ENCODE measurements at regions not wholly inside any gene's neighbourhood (a gene's known extent, or its start where the extent isn't known, plus 50 kb on each side); places are given as distances from the start of the nearest gene placed in this dataset.
A peak's percentile ranks its signal among the peaks of the same experiment; 100 is the strongest.

- DNase-seq: no peak
These were observed 133.1 kb downstream of the WDR11 start for GRCh38 chr10:120984221-120984620.

- DNase-seq: peak; percentile 85
These were observed 136.2 kb downstream of the WDR11 start for GRCh38 chr10:120987359-120987758.

- DNase-seq: no peak
These were observed 137.6 kb downstream of the WDR11 start for GRCh38 chr10:120988751-120989150.

- no peak for DNase-seq
These were observed 138.1 kb downstream of the WDR11 start for GRCh38 chr10:120989279-120989678.

GRCh38 chr10:120989996-120990598 is 138.9 kb downstream of the WDR11 start:
- no peak for DNase-seq

- DNase-seq: no peak
These were observed 139.7 kb downstream of the WDR11 start for GRCh38 chr10:120990831-120991230.

GRCh38 chr10:120993089-120993488 is 141.9 kb downstream of the WDR11 start:
- DNase-seq: no peak

GRCh38 chr10:120995768-120996167 is 144.6 kb downstream of the WDR11 start:
- DNase-seq: no peak

- DNase-seq: no peak
These were observed 145.4 kb downstream of the WDR11 start for GRCh38 chr10:120996456-120997034.

- DNase-seq: no peak
These were observed 146.2 kb downstream of the WDR11 start for GRCh38 chr10:120997313-120997712.

- DNase-seq: no peak
These were observed 146.6 kb downstream of the WDR11 start for GRCh38 chr10:120997756-120998155.

GRCh38 chr10:120998251-120998650 is 147.1 kb downstream of the WDR11 start:
- DNase-seq: no peak

- DNase-seq: no peak
These were observed 147.7 kb downstream of the WDR11 start for GRCh38 chr10:120998782-120999285.

- DNase-seq: no peak
These were observed 148.7 kb downstream of the WDR11 start for GRCh38 chr10:120999868-121000267.

GRCh38 chr10:121002586-121003205 is 151.5 kb downstream of the WDR11 start:
- DNase-seq: no peak

GRCh38 chr10:121005948-121006587 is 154.9 kb downstream of the WDR11 start:
- DNase-seq: no peak

- DNase-seq: no peak
These were observed 156.1 kb downstream of the WDR11 start for GRCh38 chr10:121007264-121007663.

- DNase-seq: no peak
These were observed 164.8 kb downstream of the WDR11 start for GRCh38 chr10:121015916-121016315.

GRCh38 chr10:121024905-121025584 is 173.9 kb downstream of the WDR11 start:
- DNase-seq: no peak

- no peak for DNase-seq
These were observed 174.6 kb downstream of the WDR11 start for GRCh38 chr10:121025731-121026130.

- DNase-seq: no peak
These were observed 176.2 kb downstream of the WDR11 start for GRCh38 chr10:121027371-121027770.

GRCh38 chr10:121032460-121032859 is 181.3 kb downstream of the WDR11 start:
- DNase-seq: peak; percentile 54

- no peak for DNase-seq
These were observed 182.2 kb downstream of the WDR11 start for GRCh38 chr10:121033366-121033765.
